NCI-H1694 treated with DMSO at 0.1 percent for 48 hours (cell line): ENCODE measurements at regions not wholly inside any gene's neighbourhood (a gene's known extent, or its start where the extent isn't known, plus 50 kb on each side); places are given as distances from the start of the nearest gene placed in this dataset.

Experiments
- DNase-seq: peaks from one replicate; lab custom pipeline; 2025; lab: John Stamatoyannopoulos, UW

GRCh38 chr12:92465786-92466295 lies 236.9 kb upstream of the PLEKHG7 start:
- no peak for DNase-seq

GRCh38 chr12:92464911-92465310 lies 237.9 kb upstream of the PLEKHG7 start:
- DNase-seq: no peak

- no peak for DNase-seq
These were observed 239.6 kb upstream of the PLEKHG7 start for GRCh38 chr12:92463171-92463570.

- no peak for DNase-seq
These were observed 240.3 kb upstream of the PLEKHG7 start for GRCh38 chr12:92462527-92462926.

DNA sequence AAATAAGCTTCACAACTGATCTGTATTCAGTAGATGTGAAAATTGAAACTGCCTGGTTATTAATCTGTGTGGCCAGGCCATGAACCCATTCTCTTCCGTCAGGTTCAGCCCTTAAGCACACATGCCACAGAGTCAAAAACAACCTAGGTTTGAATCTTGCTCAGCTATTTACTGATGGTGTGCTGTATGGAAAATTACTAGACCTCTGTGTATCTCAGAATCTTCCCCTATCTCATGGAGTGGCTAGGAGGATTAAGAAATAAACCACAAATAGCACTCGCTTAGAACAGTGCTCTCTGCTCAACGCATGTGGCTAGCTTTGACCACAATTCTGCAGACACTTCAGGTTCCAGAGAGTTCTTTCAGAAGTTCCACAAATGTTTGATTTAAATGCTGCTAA lies 240.7 kb upstream of the PLEKHG7 start:
- DNase-seq: no peak

DNA sequence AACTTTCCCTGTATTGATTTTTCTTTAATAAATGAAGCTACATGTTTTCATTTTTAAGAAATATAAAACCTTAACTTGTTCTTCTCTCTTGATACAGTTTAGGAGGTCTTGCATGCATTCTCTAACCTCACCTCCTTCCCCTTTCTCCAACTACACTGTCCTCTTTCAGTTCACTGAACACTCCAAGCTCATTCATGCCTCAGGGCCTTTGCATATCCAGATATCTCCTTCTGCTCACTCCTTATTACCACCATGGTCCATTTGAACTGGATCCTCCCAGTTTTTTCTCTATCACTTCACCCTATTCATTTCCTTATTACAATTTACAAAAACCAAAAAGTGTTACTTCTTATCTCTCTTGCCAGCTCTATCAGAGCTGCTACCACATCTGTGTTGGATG lies 242.9 kb upstream of the PLEKHG7 start:
- no peak for DNase-seq

DNA sequence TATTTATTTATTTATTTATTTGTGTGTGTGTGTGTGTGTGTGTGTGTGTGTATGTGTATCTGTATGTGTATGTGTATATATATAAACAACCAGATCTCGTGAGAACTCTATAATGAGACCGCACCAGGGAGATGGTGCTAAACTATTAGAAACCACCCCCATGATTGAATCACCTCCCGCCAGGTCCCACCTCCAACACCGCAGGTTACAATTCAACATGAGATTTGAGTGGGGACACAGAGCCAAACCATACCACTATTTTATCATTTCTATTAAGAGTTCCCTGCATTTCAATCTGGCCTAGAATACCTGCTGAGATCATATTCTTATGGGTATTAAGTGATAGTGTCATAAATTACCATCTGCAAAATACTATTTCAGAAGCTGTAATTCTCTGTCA lies 243.8 kb upstream of the PLEKHG7 start:
- DNase-seq: no peak

GRCh38 chr12:92457458-92458180 lies 245.2 kb upstream of the PLEKHG7 start:
- no peak for DNase-seq

- no peak for DNase-seq
These were observed 250.0 kb upstream of the PLEKHG7 start for GRCh38 chr12:92452763-92453162.

- no peak for DNase-seq
These were observed 256.7 kb upstream of the PLEKHG7 start for GRCh38 chr12:92446083-92446460.

DNA sequence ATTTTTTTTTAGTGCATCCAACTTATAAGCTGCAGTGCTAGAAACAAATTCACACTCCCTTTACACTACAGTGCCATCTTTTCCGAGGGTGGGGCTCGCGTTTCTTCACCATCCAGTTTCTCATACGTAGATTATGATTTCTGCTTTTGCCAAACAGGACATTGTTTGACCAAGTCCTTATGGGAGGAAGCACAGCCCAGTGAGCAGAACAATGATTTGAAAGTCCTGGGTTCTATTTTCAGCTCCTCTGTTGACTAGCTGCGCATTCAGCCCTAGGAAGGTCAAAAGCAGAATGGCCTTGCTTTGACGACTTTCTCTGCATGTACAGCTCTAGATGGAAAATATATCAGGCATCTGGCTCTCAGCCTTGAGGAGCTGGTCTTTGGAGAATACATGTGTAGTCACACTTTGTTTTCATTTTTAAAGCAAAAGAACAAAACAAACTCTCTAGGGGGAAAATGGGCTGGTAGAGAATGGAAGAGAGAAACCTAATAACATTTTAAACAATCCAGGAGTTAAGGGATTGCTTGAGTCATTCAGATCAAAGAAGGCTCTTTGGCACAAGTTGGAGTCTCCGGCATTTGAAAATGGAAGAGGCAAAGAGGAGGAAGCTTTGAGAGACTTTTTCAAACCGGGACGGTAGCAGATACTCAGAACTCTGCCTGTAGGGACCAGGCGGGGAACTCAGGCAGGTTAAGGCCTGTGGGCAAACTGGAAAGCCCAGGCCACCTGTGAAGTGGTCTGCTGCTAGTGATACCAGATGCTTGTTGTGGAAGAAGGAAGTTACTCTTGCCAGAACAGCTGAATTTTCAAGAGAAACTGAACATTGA lies 257.3 kb upstream of the PLEKHG7 start:
- no peak for DNase-seq

GRCh38 chr12:92444763-92445162 lies 258.0 kb upstream of the PLEKHG7 start:
- no peak for DNase-seq

- DNase-seq: no peak
These were observed 260.0 kb upstream of the PLEKHG7 start for GRCh38 chr12:92442782-92443181.

- no peak for DNase-seq
These were observed 262.7 kb upstream of the PLEKHG7 start for GRCh38 chr12:92440072-92440471.

GRCh38 chr12:92439420-92439805 lies 263.4 kb upstream of the PLEKHG7 start:
- no peak for DNase-seq

DNA sequence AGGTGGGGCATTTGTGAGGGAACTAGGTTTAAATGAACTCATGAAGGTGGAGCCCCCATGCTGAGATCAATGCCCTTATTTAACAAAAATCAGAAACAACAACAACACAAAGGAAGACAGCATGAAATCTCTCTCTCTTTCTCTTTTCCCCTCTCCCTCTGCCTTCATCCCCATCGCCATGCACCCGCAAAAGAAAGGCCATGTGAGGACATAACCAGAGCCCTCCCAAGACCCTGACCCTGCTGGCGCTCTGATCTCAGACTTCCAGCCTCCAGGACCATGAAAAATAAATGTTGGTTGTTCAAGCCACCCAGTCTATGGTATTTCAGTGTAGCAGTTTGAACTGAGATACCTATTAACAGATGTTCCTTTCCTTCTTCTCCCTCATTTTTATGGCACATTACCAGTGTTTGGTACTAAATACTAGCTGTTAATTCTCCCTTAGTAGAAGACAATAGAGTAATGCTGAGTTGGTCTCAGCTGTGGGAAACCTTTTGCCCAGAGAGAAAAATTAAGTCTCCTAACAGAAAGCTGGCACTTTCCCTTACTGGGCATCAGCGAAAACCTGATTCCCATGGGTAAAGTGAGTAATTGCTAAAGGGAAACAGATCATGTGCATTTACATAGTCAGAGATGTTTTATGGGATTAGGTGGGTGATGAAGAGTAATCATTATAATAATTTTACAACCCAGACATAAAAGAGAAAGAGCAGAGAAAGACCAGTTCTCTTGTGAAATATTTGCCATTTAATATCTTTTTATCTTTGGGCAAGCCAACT lies 264.0 kb upstream of the PLEKHG7 start:
- DNase-seq: no peak

GRCh38 chr12:92437452-92437851 lies 265.3 kb upstream of the PLEKHG7 start:
- DNase-seq: no peak

- DNase-seq: no peak
These were observed 265.9 kb upstream of the PLEKHG7 start for GRCh38 chr12:92436856-92437255.

DNA sequence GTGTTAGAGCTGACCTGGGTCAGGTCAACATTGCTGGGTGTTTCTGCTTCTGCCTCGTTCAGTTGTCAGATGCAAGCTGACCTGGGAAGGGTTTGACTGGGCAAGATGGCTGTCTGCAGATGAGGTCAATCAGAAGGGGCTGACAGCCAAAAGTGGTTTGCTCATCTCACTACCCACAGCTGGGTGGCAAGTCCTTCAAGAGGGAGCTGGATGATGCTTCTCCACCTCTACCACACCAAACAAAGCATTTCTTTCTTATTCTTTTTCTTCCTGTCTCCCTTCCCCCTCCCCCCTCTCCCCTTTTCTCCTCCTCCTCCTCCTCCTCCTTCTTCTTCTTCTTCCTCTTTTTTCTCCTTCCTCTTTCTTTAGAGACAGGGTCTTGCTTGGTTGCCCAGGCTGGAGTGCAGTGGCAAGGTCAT lies 268.2 kb upstream of the PLEKHG7 start:
- no peak for DNase-seq

- DNase-seq: no peak
These were observed 269.9 kb upstream of the PLEKHG7 start for GRCh38 chr12:92432724-92433441.

GRCh38 chr12:92431146-92431545 lies 271.6 kb upstream of the PLEKHG7 start:
- DNase-seq: no peak

GRCh38 chr12:92426332-92426731 lies 276.5 kb upstream of the PLEKHG7 start:
- no peak for DNase-seq
